Activated CD4-positive, alpha-beta T cell treated with anti-CD3 and anti-CD28 coated beads, Interleukin-2, amount 50 U/mL, for 48 hours (primary cell): ENCODE measurements at regions not wholly inside any gene's neighbourhood (a gene's known extent, or its start where the extent isn't known, plus 50 kb on each side); places are given as distances from the start of the nearest gene placed in this dataset.
"Not testable (repeated sequence)": the region's sequence is repeated elsewhere in the genome, so short reads cannot be mapped to it uniquely, and the experiment has no call there.

Source experiments
- DNase-seq, 2 experiments: peaks; one replicate each; pipeline ENCODE4 v3.0.0-alpha.2; 2020

- DNase-seq: no peak
Measured at GRCh38 chr21:28513428-28513827, 479.2 kb downstream of the LTN1 start.

GRCh38 chr21:28509031-28509430, 483.6 kb downstream of the LTN1 start:
- DNase-seq: no peak

GRCh38 chr21:28508126-28508525, 484.6 kb downstream of the LTN1 start:
- no peak for DNase-seq

- no peak for DNase-seq
Measured at GRCh38 chr21:28496517-28496916, 496.2 kb downstream of the LTN1 start.

- DNase-seq: no peak
Measured at GRCh38 chr21:28492127-28492526, 500.6 kb downstream of the LTN1 start.

GRCh38 chr21:28489821-28490350, 502.8 kb downstream of the LTN1 start:
- DNase-seq: no peak

- no peak for DNase-seq
Measured at GRCh38 chr21:28489162-28489561, 503.5 kb downstream of the LTN1 start.

- no peak for DNase-seq
Measured at GRCh38 chr21:28487455-28488070, 505.1 kb downstream of the LTN1 start.

GRCh38 chr21:28485301-28486022, 507.2 kb downstream of the LTN1 start:
- no peak for DNase-seq

- DNase-seq: no peak
Measured at GRCh38 chr21:28483301-28484035, 509.2 kb downstream of the LTN1 start.

- DNase-seq: no peak
Measured at GRCh38 chr21:28482657-28483056, 510.0 kb downstream of the LTN1 start.

GRCh38 chr21:28480470-28480869, 512.2 kb downstream of the LTN1 start:
- no peak for DNase-seq

- DNase-seq: no peak
Measured at GRCh38 chr21:28473530-28474220, 519.0 kb downstream of the LTN1 start.

- DNase-seq: not testable (repeated sequence)
Measured at GRCh38 chr21:28472543-28472942, 520.1 kb downstream of the LTN1 start.

GRCh38 chr21:28464988-28465387, 527.7 kb downstream of the LTN1 start:
- DNase-seq: no peak

GRCh38 chr21:28464095-28464494, 528.6 kb downstream of the LTN1 start:
- no peak for DNase-seq

GRCh38 chr21:28459193-28459592, 533.5 kb downstream of the LTN1 start:
- no peak for DNase-seq

GRCh38 chr21:28458446-28458845, 534.2 kb downstream of the LTN1 start:
- no peak for DNase-seq

- DNase-seq: no peak
Measured at GRCh38 chr21:28455253-28455600, 537.5 kb downstream of the LTN1 start.

- no peak for DNase-seq
Measured at GRCh38 chr21:28454564-28455252, 538.0 kb downstream of the LTN1 start.

- DNase-seq: no peak
Measured at GRCh38 chr21:28447462-28447861, 545.2 kb downstream of the LTN1 start.

GRCh38 chr21:28445141-28445830, 547.4 kb downstream of the LTN1 start:
- no peak for DNase-seq
